Endothelial cell of umbilical vein (primary cell): ENCODE measurements at regions not wholly inside any gene's neighbourhood (a gene's known extent, or its start where the extent isn't known, plus 50 kb on each side); places are given as distances from the start of the nearest gene placed in this dataset.

Source experiments
- BruUV-seq: library from RNA; stranded (reverse); fragments of 400-500 nt; replicated peaks from 2 replicates; lab custom pipeline; 2021; lab: Mats Ljungman, UMichigan
- CTCF ChIA-PET: fragments of 300-600, 350-600 bp; sonication (Branson Sonifier 250); formaldehyde crosslinking; loops from one replicate; lab custom pipeline; 2021; ENCODE audit warnings: antibody characterized with exemption, inconsistent platforms; lab: Charles Lee
- POLR2A ChIA-PET: fragments of 300-600, 350-600 bp; sonication (Branson Sonifier 250); formaldehyde crosslinking; loops from one replicate; lab custom pipeline; 2021; ENCODE audit warnings: antibody characterized with exemption, inconsistent platforms; lab: Charles Lee
- DNase-seq: peaks from one replicate; pipeline ENCODE4 v3.0.0-alpha.2; 2011; ENCODE audit warnings: low read depth, low spot score
- FAIRE-seq: peaks from 2 replicates; lab custom pipeline; 2011; peaks lifted over from hg19 to GRCh38; lab: Jason Lieb, UNC
- H2AFZ ChIP-seq: 2 replicates; pipeline ENCODE4 v1.6.0; 2012; ENCODE audit warnings: low read depth, low read length, control low read depth, inconsistent platforms
- H3K27ac ChIP-seq: 2 replicates; pipeline ENCODE4 v1.5.1; 2011; ENCODE audit warnings: low read depth, mild to moderate bottlenecking, control low read depth, low read length, moderate library complexity; ENCODE audit not compliant: insufficient read depth
- H3K27me3 ChIP-seq, 2 experiments: 2 replicates each; pipeline versions ENCODE4 v1.6.0 to v1.6.1; 2011; ENCODE audit warnings: low read length in 2 of 2, mixed read lengths in 1 of 2; ENCODE audit not compliant: control insufficient read depth in 2 of 2, insufficient read depth in 2 of 2
- H3K36me3 ChIP-seq, 2 experiments: 2 replicates in 1 of 2; 3 replicates in 1 of 2; pipeline ENCODE4 v1.5.1; 2011; ENCODE audit warnings: low read length in 2 of 2, mild to moderate bottlenecking in 1 of 2, moderate library complexity in 1 of 2; ENCODE audit not compliant: control insufficient read depth in 2 of 2, insufficient read depth in 2 of 2; ENCODE audit errors: extremely low read depth in 1 of 2
- H3K4me1 ChIP-seq: 3 replicates; pipeline ENCODE4 v1.5.1; 2011; ENCODE audit warnings: mild to moderate bottlenecking, low read length; ENCODE audit not compliant: control insufficient read depth, insufficient read depth; ENCODE audit errors: extremely low read depth
- H3K4me2 ChIP-seq: 2 replicates; pipeline ENCODE4 v1.6.1; 2011; ENCODE audit warnings: low read length, control low read depth, mixed read lengths; ENCODE audit not compliant: insufficient read depth
- H3K4me3 ChIP-seq, 3 experiments: fragments of 200-600 bp in 1 of 3; sonication (generic), shearing (Covaris generic) in 1 of 3; replicated peaks in 1 of 3; 2 replicates each; pipeline ENCODE4 v1.5.1; 2011 to 2016; ENCODE audit warnings: control low read depth in 3 of 3, low read length in 3 of 3, mild to moderate bottlenecking in 2 of 3, inconsistent platforms in 1 of 3, low read depth in 1 of 3, moderate library complexity in 1 of 3; ENCODE audit not compliant: insufficient read depth in 1 of 3
- H3K79me2 ChIP-seq: 2 replicates; pipeline ENCODE4 v1.6.0; 2012; ENCODE audit warnings: low read length, inconsistent platforms; ENCODE audit not compliant: control insufficient read depth, insufficient read depth
- H3K9ac ChIP-seq: replicated peaks from 2 replicates; pipeline ENCODE3; 2011; ENCODE audit warnings: low read length, control low read depth; ENCODE audit not compliant: insufficient read depth; ENCODE audit errors: extremely low read depth
- H3K9me1 ChIP-seq: replicated peaks from 3 replicates; pipeline ENCODE4 v1.6.0; 2011; ENCODE audit warnings: mild to moderate bottlenecking, low read length; ENCODE audit not compliant: control insufficient read depth, insufficient read depth; ENCODE audit errors: extremely low read depth
- H3K9me3 ChIP-seq: replicated peaks from 2 replicates; pipeline ENCODE4 v1.5.1; 2012; ENCODE audit warnings: low read length, inconsistent platforms; ENCODE audit not compliant: control insufficient read depth, insufficient read depth
- H4K20me1 ChIP-seq: replicated peaks from 2 replicates; pipeline ENCODE3; 2011; ENCODE audit warnings: mild to moderate bottlenecking, low read length; ENCODE audit not compliant: control insufficient read depth, insufficient read depth; ENCODE audit errors: extremely low read depth
- EZH2 ChIP-seq: IDR thresholded peaks from 2 replicates; pipeline ENCODE4 v1.6.1; 2012; ENCODE audit warnings: borderline replicate concordance, low read depth, mild to moderate bottlenecking, moderate library complexity, low read length, inconsistent platforms; ENCODE audit not compliant: severe bottlenecking
- FOS ChIP-seq: IDR thresholded peaks from 2 replicates; pipeline ENCODE4 v1.6.1; 2011; ENCODE audit warnings: mild to moderate bottlenecking, low read length, moderate library complexity, borderline replicate concordance; ENCODE audit not compliant: insufficient read depth
- GATA2 ChIP-seq: IDR thresholded peaks from 2 replicates; pipeline ENCODE4 v1.7.0; 2011; ENCODE audit warnings: low read depth, mild to moderate bottlenecking, moderate library complexity, mixed read lengths, low read length; ENCODE audit not compliant: insufficient read length, insufficient read depth
- JUN ChIP-seq: IDR thresholded peaks from 2 replicates; pipeline ENCODE4 v1.6.1; 2011; ENCODE audit warnings: borderline replicate concordance, low read depth; ENCODE audit not compliant: insufficient read length, insufficient read depth
- MYC ChIP-seq: IDR thresholded peaks from one replicate; pipeline ENCODE4 v1.6.1; 2011; ENCODE audit warnings: mild to moderate bottlenecking, low read depth, low read length
- POLR2A ChIP-seq: IDR thresholded peaks from 2 replicates; pipeline ENCODE4 v1.6.1; 2012; ENCODE audit warnings: low read depth, mild to moderate bottlenecking, control low read depth, low read length
- POLR2AphosphoS5 ChIP-seq: IDR thresholded peaks from 2 replicates; pipeline ENCODE4 v1.6.1; 2012; ENCODE audit warnings: low read depth, mild to moderate bottlenecking, control low read depth, low read length, moderate library complexity; ENCODE audit not compliant: insufficient read depth
- dilution Hi-C: fragments of 300-500 bp; cut with MboI; formaldehyde crosslinking; loops from one replicate; pipeline ENCODE4 v1.15.0; 2019; ENCODE audit warnings: low sequenced_read_pairs; ENCODE audit not compliant: extremely low pct_ligation_motif_present
- intact Hi-C: fragments of 100-400 bp; cut with micrococcal nuclease; formaldehyde crosslinking; loops from one replicate; pipeline ENCODE4 v1.10.0; 2022
- TF ChIP-seq, protein P1 (sequence below): IDR thresholded peaks from 2 replicates; pipeline ENCODE4 v1.6.1; 2011; ENCODE audit not compliant: insufficient read depth, insufficient read length
- TF ChIP-seq, protein P2 (sequence below), 2 donors: IDR thresholded peaks; 1 replicate in 1 of 2; 2 replicates in 1 of 2; pipeline ENCODE4 v1.5.1; 2011; ENCODE audit warnings: low read length in 2 of 2, mild to moderate bottlenecking in 2 of 2, moderate library complexity in 2 of 2, control low read depth in 1 of 2, inconsistent platforms in 1 of 2, low read depth in 1 of 2; ENCODE audit not compliant: insufficient read depth in 1 of 2; ENCODE audit errors: extremely low read depth in 1 of 2

GRCh38 chrX:112235547-112235946 is 153.0 kb upstream of the TRPC5 start:
- no peak for TF ChIP-seq FOS
- TF ChIP-seq POLR2A: no peak
- TF ChIP-seq, protein P1, sequence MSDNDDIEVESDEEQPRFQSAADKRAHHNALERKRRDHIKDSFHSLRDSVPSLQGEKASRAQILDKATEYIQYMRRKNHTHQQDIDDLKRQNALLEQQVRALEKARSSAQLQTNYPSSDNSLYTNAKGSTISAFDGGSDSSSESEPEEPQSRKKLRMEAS: no peak
- TF ChIP-seq, protein P2, sequence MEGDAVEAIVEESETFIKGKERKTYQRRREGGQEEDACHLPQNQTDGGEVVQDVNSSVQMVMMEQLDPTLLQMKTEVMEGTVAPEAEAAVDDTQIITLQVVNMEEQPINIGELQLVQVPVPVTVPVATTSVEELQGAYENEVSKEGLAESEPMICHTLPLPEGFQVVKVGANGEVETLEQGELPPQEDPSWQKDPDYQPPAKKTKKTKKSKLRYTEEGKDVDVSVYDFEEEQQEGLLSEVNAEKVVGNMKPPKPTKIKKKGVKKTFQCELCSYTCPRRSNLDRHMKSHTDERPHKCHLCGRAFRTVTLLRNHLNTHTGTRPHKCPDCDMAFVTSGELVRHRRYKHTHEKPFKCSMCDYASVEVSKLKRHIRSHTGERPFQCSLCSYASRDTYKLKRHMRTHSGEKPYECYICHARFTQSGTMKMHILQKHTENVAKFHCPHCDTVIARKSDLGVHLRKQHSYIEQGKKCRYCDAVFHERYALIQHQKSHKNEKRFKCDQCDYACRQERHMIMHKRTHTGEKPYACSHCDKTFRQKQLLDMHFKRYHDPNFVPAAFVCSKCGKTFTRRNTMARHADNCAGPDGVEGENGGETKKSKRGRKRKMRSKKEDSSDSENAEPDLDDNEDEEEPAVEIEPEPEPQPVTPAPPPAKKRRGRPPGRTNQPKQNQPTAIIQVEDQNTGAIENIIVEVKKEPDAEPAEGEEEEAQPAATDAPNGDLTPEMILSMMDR (IDR thresholded peaks at IDR 0.05; ENCODE audit: extremely low read depth in 1 of 2, insufficient read depth in 1 of 2, low read depth in 1 of 2, low read length in 2 of 2): no peak
- no peak for TF ChIP-seq JUN
- TF ChIP-seq POLR2AphosphoS5: no peak
- no peak for TF ChIP-seq GATA2
- no peak for TF ChIP-seq MYC
- TF ChIP-seq EZH2: no peak
- Histone ChIP-seq H3K4me3 (no peak overlapping the region), H3K36me3 (no peaks in the 10 kb centered on the region), H4K20me1 (no peaks in the 10 kb centered on the region), H3K27ac (no peak overlapping the region), H3K4me1 (no peaks in the 10 kb centered on the region), H3K9me3 (no peaks in the 10 kb centered on the region), H2AFZ (no peak overlapping the region), H3K9ac (no peak overlapping the region), H3K9me1 (no peaks in the 10 kb centered on the region), H3K4me2 (no peak overlapping the region), H3K27me3 (no peaks in the 10 kb centered on the region), H3K79me2 (no peaks in the 10 kb centered on the region)
- FAIRE-seq (no peak), DNase-seq (no peak)
- intact Hi-C loops (no loop called here), dilution Hi-C loops (no loop called here)
- POLR2A ChIA-PET: no interaction called here
- CTCF ChIA-PET: no interaction called here
- no TSS peak for BruUV-seq
